Prostate gland (tissue), 2 donors: ENCODE measurements at regions not wholly inside any gene's neighbourhood (a gene's known extent, or its start where the extent isn't known, plus 50 kb on each side); places are given as distances from the start of the nearest gene placed in this dataset.

Source experiments
- CTCF ChIP-seq, 4 experiments: fragments of 200-600 bp in 2 of 4; fragments of 450-650 bp in 2 of 4; sonication (generic) in 2 of 4; IDR thresholded peaks; 1 replicate in 3 of 4; 2 replicates in 1 of 4; pipeline ENCODE4 v1.5.1; 2016 to 2019; ENCODE audit warnings: antibody characterized with exemption in 4 of 4, mild to moderate bottlenecking in 2 of 4, moderate library complexity in 2 of 4
- POLR2A ChIP-seq: fragments of 450-650 bp; IDR thresholded peaks from one replicate; pipeline ENCODE4 v1.6.1; 2016; ENCODE audit warnings: antibody characterized with exemption, mild to moderate bottlenecking

DNA sequence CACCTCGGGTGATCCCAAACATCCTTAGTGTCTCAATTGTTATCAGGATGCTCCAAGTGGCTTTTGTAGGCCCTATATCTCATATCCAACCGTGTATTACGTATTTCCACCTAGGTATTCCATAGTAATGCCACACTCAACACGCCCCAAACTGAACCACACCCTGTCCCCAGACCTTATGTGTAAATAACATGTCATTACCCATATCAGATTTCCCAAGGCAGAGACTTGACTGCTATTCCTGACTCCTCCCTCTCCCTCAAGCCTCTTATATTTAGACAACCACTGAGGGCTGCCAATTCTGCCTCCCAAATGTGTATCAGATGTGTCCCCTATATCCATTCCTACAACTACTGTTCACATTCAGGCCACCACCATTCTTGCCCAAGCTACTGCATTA is 132.8 kb upstream of the NCAM1 start:
- TF ChIP-seq POLR2A = no peak
- TF ChIP-seq CTCF (IDR thresholded peaks at IDR 0.05) = no peak
